ENCODE measurements at regions not wholly inside any gene's neighbourhood (a gene's known extent, or its start where the extent isn't known, plus 50 kb on each side); places are given as distances from the start of the nearest gene placed in this dataset.
"Not testable (repeated sequence)": the region's sequence is repeated elsewhere in the genome, so short reads cannot be mapped to it uniquely, and the experiment has no call there.

- TF ChIP-seq POLR2A (IDR thresholded peaks at IDR 0.05; ENCODE audit: low read depth, low read length): no peak
- DNase-seq (ENCODE audit: insufficient read length, low spot score): no peak
- no peak for FAIRE-seq
Observed at GRCh38 chr14:84090837-84091236, 1439.1 kb upstream of the FLRT2 start.

- no peak for TF ChIP-seq POLR2A (IDR thresholded peaks at IDR 0.05; ENCODE audit: low read depth, low read length)
- DNase-seq (ENCODE audit: insufficient read length, low spot score) (no peak), FAIRE-seq (no peak)
Observed at GRCh38 chr14:84095681-84096080, 1434.3 kb upstream of the FLRT2 start.

GRCh38 chr14:84098261-84098660 lies 1431.7 kb upstream of the FLRT2 start:
- DNase-seq (ENCODE audit: insufficient read length, low spot score) (no peak), FAIRE-seq (no peak)
- no peak for TF ChIP-seq POLR2A (IDR thresholded peaks at IDR 0.05; ENCODE audit: low read depth, low read length)

- FAIRE-seq: not testable (repeated sequence)
Observed at GRCh38 chr14:84099560-84099959, 1430.4 kb upstream of the FLRT2 start.

GRCh38 chr14:84107835-84108343 lies 1422.1 kb upstream of the FLRT2 start:
- FAIRE-seq: no peak
- no peak for TF ChIP-seq POLR2A (IDR thresholded peaks at IDR 0.05; ENCODE audit: low read depth, low read length)
- no peak for DNase-seq (ENCODE audit: insufficient read length, low spot score)

More at GRCh38 chr14:84099560-84099959, 1430.4 kb upstream of the FLRT2 start:
- DNase-seq (ENCODE audit: insufficient read length, low spot score): not testable (repeated sequence)

- no peak for FAIRE-seq
- DNase-seq (ENCODE audit: insufficient read length, low spot score): no peak
- TF ChIP-seq POLR2A (IDR thresholded peaks at IDR 0.05; ENCODE audit: low read depth, low read length): no peak
Observed at GRCh38 chr14:84108746-84109457, 1421.0 kb upstream of the FLRT2 start.

GRCh38 chr14:84112589-84112988 lies 1417.4 kb upstream of the FLRT2 start:
- FAIRE-seq: no peak
- DNase-seq (ENCODE audit: insufficient read length, low spot score): no peak
- TF ChIP-seq POLR2A (IDR thresholded peaks at IDR 0.05; ENCODE audit: low read depth, low read length): no peak

GRCh38 chr14:84125676-84126075 lies 1404.3 kb upstream of the FLRT2 start:
- FAIRE-seq (no peak), DNase-seq (ENCODE audit: insufficient read length, low spot score) (no peak)
- TF ChIP-seq POLR2A (IDR thresholded peaks at IDR 0.05; ENCODE audit: low read depth, low read length): no peak

- no peak for TF ChIP-seq POLR2A (IDR thresholded peaks at IDR 0.05; ENCODE audit: low read depth, low read length)
- FAIRE-seq (no peak), DNase-seq (ENCODE audit: insufficient read length, low spot score) (no peak)
Observed at GRCh38 chr14:84127495-84127894, 1402.4 kb upstream of the FLRT2 start.

- DNase-seq (ENCODE audit: insufficient read length, low spot score): no peak
- FAIRE-seq: no peak
- TF ChIP-seq POLR2A (IDR thresholded peaks at IDR 0.05; ENCODE audit: low read depth, low read length): no peak
Observed at GRCh38 chr14:84128050-84128449, 1401.9 kb upstream of the FLRT2 start.

- no peak for TF ChIP-seq POLR2A (IDR thresholded peaks at IDR 0.05; ENCODE audit: low read depth, low read length)
- DNase-seq (ENCODE audit: insufficient read length, low spot score) (no peak), FAIRE-seq (no peak)
Observed at GRCh38 chr14:84129007-84129406, 1400.9 kb upstream of the FLRT2 start.

GRCh38 chr14:84129941-84130340 lies 1400.0 kb upstream of the FLRT2 start:
- no peak for TF ChIP-seq POLR2A (IDR thresholded peaks at IDR 0.05; ENCODE audit: low read depth, low read length)
- DNase-seq (ENCODE audit: insufficient read length, low spot score): no peak
- no peak for FAIRE-seq

GRCh38 chr14:84131924-84132323 lies 1398.0 kb upstream of the FLRT2 start:
- no peak for TF ChIP-seq POLR2A (IDR thresholded peaks at IDR 0.05; ENCODE audit: low read depth, low read length)
- DNase-seq (ENCODE audit: insufficient read length, low spot score) (no peak), FAIRE-seq (no peak)

- TF ChIP-seq POLR2A (IDR thresholded peaks at IDR 0.05; ENCODE audit: low read depth, low read length): no peak
Observed at GRCh38 chr14:84144166-84144565, 1385.8 kb upstream of the FLRT2 start.

GRCh38 chr14:84152452-84152851 lies 1377.5 kb upstream of the FLRT2 start:
- no peak for DNase-seq (ENCODE audit: insufficient read length, low spot score)
- FAIRE-seq: no peak
- TF ChIP-seq POLR2A (IDR thresholded peaks at IDR 0.05; ENCODE audit: low read depth, low read length): no peak

More at GRCh38 chr14:84144166-84144565, 1385.8 kb upstream of the FLRT2 start:
- no peak for DNase-seq (ENCODE audit: insufficient read length, low spot score)
- no peak for FAIRE-seq

Data from H54 (cell line).